ENCODE measurements at regions not wholly inside any gene's neighbourhood (a gene's known extent, or its start where the extent isn't known, plus 50 kb on each side); places are given as distances from the start of the nearest gene placed in this dataset.

DNA sequence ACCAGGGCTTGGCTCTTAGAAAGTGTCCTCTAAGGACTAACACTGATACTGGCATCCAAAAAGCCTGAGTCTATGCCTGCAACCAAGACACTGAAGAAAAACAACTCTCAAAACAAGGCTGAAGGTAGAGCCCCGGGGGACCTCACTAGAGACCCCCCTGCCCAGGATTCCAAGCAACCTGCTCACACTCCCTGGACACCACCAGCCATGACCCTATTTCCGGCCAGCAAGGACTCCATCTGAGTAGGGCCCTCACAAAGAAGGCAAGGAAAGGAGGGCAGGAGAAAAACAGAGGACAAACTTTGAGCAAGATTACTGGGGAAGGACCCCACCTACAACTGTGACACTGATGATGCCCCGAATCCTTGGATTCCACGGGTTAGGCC lies 343.1 kb downstream of the NPHP4 start:
- TF ChIP-seq, protein P1, sequence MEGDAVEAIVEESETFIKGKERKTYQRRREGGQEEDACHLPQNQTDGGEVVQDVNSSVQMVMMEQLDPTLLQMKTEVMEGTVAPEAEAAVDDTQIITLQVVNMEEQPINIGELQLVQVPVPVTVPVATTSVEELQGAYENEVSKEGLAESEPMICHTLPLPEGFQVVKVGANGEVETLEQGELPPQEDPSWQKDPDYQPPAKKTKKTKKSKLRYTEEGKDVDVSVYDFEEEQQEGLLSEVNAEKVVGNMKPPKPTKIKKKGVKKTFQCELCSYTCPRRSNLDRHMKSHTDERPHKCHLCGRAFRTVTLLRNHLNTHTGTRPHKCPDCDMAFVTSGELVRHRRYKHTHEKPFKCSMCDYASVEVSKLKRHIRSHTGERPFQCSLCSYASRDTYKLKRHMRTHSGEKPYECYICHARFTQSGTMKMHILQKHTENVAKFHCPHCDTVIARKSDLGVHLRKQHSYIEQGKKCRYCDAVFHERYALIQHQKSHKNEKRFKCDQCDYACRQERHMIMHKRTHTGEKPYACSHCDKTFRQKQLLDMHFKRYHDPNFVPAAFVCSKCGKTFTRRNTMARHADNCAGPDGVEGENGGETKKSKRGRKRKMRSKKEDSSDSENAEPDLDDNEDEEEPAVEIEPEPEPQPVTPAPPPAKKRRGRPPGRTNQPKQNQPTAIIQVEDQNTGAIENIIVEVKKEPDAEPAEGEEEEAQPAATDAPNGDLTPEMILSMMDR (conservative IDR thresholded peaks at IDR 0.05 in 1 of 2, IDR thresholded peaks at IDR 0.05 in 1 of 2; ENCODE audit: low read depth in 1 of 2, low read length in 2 of 2), result no peak
- no peak for TF ChIP-seq EZH2 (IDR thresholded peaks at IDR 0.05; ENCODE audit: low read length, missing control alignments)

Measured in fibroblast of lung (primary cell).